HG02973 (cell line): ENCODE measurements at regions not wholly inside any gene's neighbourhood (a gene's known extent, or its start where the extent isn't known, plus 50 kb on each side); places are given as distances from the start of the nearest gene placed in this dataset.
A peak's percentile ranks its signal among the peaks of the same experiment; 100 is the strongest.

Experiments used
- ATAC-seq: cut with Tn5 transposase; IDR thresholded peaks from one replicate; pipeline ENCODE4 v1.9.1; 2021; ENCODE audit warnings: moderate library complexity; ENCODE audit not compliant: unreplicated experiment

DNA sequence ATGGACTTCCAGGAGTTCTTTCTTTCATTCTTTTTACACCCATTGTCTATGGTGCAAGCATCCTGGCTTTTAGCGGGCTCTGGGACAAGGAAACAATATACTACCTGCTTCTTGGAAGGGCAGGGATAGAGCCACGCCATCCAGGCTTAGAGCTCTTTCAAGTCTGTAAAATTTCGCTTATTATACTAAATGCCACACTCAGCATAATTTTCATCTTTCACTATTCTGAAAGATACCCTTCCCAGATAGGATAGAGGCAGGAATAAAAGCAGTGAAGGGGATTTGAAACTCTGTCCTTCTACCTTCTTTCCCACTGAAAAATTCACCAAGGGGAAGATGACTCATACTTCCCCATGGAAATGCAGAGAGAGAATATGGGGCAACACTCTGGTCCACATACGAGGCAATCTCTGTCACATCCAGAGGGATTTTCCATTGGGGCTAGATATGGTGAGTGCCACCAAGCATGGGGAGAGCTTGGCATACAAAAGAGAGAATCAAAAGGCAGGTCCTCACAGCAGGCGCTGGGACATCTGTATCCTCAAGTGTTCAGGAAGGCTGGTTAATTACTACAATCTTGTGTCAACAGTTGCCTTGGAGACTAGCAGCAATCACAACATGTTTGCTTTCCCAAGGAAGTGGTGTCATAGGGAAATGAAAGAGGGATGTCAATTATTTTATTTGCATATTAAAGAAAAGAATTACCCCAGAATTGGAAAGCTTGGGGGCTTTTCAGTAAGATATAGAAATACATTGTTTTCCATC, 127.6 kb downstream of the TDRD15 start:
- no peak for ATAC-seq

DNA sequence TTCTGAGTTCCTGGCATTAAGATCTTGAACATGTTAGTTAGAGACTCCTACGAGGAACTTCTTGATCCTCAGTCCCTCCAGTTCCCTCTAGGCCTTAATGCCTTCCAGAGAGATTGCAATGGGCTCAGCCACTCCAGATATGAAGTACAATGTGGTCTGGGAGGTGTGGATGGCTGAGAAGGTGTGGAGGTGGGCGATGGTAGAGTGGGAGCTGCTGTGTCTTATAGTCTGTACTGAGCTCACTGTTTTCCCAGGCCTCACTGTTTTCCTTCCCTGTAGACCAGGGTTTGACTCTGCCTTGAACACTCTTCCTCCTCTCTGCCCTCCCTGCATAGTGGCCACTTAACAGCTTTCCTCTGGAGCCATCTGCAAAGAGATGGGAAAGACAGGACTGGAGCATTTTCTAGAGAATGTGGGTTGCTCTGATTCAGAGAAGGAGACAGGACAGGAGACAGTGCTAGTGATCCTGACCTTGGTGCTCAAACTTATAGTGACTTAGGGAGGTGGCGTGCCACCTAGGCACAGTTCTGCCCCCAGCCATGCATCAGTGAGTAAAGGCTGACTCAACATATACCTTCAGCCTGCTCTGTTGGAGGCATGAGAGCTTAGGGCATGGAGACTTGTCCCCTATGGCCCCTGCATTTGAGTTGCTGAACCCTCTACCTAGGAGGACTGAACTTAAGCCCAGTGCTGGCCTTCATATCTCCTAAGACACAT, 129.7 kb downstream of the TDRD15 start:
- ATAC-seq = no peak

- ATAC-seq = no peak
These were observed 130.6 kb downstream of the TDRD15 start for GRCh38 chr2:21254170-21254965.

DNA sequence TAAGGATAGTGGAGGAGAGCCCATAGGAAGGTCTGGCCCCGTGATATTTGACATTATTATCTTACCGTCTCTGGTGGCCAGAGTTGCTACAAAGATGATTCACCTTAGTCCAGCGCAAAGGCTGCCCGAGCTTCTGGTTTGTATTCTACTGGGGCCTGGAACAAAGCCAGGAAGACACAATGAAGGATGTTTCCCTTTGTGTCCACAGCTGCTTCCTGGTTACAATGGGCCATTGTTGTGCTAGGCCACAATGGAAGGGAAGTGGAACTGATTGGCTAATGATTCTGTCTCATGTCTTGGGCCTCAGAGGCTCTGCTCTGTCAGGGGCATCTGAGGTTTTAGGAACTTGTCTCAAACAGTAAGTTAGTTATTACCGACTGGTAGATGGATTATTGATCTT, 132.2 kb downstream of the TDRD15 start:
- ATAC-seq = peak; percentile 78

DNA sequence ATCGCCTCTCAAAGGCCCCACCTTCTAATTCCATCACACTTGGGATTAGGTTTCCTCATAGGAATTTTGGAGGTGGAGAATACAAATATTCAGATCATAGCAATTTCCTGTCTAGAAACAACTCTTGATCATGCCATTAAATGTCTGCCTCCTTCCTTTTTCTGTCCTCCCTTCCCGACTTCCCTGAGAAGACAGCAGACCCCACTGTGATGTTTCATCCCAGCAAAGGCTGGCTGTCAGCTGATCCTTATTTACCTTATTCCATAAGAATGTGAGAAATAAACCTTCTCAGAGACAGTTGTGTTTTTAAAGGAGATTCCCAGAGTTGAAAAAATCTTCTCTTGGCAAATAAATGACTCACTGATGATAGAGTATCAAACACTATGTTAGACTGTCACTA, 133.9 kb downstream of the TDRD15 start:
- no peak for ATAC-seq

GRCh38 chr2:21258082-21258481, 134.3 kb downstream of the TDRD15 start:
- ATAC-seq = no peak

GRCh38 chr2:21260311-21260710, 136.5 kb downstream of the TDRD15 start:
- ATAC-seq = no peak

GRCh38 chr2:21261591-21261990, 137.8 kb downstream of the TDRD15 start:
- no peak for ATAC-seq

DNA sequence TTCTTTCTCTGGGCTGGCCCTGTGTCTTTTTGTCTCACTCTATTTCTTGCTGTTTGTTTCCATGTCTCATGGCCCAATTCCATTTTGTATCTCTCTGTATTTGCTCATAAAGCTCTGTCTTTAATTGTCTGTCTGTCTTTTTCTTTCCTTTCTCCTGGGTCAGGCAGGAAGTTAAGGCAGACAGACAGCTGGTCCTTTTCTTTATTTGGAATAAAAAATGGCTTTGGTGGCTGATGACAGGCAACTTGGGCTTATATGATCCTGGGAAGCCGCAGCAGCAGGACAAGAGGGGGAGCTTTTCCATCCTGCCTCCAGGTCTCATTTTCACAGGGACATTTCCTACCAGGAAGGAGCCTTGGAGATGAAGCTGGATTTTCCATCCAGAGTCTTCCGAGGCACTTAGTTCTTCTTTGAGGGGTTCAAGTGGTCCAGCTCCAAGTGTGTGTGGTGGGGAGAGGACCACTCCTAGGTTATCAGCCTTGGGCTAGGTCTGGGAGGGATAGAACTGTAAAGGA, 138.7 kb downstream of the TDRD15 start:
- no peak for ATAC-seq

DNA sequence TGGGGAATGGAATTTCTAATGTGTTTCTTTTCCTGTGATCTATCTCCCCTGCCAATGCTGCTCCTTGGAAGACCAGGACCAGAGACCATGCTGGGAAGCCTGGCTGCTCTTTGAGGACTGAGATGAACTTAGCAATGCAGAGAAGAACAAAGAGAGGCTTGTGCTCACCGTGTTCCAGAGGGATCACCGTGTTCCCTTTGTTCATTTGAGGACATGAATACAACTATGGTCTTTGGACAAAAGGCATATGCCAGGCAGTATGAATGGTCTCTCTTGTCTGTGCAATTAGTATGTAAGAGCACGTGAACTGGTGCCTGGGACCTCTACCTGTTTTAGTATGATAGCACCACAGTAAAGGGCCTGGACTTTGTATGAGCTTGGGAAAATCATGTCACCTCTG, 139.9 kb downstream of the TDRD15 start:
- no peak for ATAC-seq

GRCh38 chr2:21265752-21266151, 142.0 kb downstream of the TDRD15 start:
- ATAC-seq = no peak

GRCh38 chr2:21267232-21267835, 143.6 kb downstream of the TDRD15 start:
- no peak for ATAC-seq

GRCh38 chr2:21268197-21268877, 144.6 kb downstream of the TDRD15 start:
- ATAC-seq = no peak

GRCh38 chr2:21268878-21269224, 145.1 kb downstream of the TDRD15 start:
- no peak for ATAC-seq

DNA sequence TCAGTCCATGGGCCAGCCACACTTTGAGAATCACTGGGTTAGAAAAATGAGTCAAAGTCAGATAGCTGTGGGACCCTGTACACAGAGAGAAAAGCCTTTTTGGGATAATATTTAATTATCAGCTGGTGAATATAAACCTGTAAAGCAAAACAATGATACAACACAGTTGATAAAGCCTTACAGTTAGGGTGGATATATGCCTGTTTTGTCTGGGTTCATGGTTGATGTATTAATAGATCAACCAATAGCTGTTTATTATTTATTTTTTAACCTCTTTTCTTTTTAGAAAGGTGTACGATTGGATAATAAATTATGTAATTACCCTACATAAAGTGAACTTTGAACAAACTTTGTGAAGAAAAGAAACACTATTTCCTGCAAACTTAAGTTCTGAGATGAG, 145.6 kb downstream of the TDRD15 start:
- ATAC-seq = no peak

DNA sequence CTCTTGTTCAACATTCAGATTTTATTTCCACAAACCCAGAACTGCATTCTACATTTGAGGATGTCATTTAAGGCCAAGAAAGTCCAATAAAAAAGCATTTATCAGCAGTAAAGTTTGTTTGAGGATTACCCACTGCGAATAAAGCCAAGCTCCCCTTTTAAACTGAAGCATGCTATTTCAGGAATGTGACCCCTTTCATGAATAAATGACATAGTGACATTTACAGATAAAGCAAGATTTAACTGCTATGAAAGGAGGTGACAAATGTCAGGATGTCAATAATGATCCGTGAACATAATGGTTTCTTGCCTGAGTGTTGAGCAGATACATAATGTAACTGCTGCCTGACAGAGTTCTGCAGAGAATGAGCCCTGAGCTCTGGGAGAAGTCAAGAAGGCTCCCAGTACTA, 146.3 kb downstream of the TDRD15 start:
- ATAC-seq = no peak

DNA sequence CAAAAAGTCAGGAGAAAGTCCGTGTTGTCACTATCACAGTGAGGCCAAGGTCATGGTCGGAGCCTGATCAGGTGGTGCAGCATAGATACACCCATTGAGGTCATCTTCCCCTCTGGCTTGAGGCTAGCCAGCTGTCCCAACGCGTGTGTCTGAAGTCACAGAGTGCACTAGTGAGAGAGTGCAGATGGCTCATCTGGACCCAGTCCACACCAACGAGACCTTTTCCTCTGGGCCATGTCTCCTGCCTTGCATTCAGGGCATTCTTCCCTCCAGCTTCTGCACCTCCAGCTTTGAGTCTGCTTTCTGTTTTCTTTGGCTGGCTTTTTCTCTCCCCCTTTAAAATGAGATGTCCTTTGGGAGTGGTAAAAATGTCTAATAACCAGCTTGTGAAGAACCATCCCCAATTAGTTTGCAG, 146.9 kb downstream of the TDRD15 start:
- ATAC-seq = no peak

DNA sequence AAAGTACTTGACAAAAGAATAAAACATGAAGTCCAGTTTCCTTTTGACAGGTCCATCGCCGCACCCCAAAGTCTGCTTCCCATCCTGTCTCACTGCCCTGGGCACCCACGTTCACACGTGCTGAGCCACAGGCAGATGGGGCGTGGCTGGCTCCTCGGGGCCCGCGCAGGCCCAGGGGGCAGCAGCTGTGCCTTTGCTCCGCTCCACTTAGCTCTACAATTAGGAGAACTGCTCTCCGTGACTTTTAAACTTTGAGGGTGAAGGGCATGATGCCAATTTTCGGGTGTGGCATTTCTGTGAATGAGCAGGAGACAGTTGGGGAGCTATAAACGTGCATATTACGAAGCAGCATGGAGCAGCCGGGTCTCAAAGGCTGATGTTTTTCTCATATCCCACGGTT, 152.4 kb downstream of the TDRD15 start:
- no peak for ATAC-seq

DNA sequence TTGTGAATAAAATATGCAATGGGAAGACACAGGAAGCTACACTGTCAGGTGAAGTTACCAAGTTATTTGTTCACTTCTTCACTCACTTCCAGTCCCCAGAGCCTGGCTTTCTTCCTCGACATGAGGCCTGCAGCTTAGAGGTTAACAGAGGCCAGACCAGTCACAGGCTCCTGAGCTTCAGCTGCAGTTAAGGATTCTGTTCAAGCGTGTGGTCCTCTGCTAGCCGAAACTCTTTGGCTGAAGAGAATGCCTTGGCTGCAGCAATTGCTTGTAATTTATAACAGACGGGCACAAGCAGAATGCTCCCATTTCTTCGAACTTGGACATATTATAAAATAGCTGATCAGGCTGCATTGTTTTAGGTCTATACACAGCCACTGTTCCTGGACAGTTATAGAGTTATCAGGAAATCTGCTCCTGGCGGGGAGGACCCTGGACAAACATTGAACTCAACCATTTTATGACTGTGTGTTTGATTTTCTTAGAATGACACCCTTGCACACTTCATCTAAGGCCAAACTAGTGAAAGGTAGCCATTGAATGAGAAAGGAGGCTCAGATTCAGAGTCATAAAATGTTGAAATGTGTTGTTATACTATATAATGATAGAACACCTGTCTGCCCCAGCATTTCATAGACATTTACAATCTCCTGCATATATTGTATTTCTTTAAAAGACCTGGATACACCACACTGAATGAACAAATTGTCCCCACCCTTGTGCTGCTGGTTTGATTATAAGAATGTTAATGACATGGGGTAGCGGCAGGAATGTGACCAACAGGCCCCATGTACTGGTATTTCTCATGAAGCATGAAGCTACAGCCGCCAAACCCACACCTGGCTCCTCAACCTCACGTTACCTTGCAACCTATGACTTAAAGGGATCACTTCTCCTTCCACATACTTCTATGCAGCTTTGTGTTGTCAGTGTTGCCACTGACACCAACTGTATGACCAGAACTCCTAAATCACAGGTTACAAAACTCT, 153.6 kb downstream of the TDRD15 start:
- no peak for ATAC-seq
